Prostate gland (tissue), 2 donors: ENCODE measurements at regions not wholly inside any gene's neighbourhood (a gene's known extent, or its start where the extent isn't known, plus 50 kb on each side); places are given as distances from the start of the nearest gene placed in this dataset.

Source experiments
- POLR2A ChIP-seq: fragments of 450-650 bp; IDR thresholded peaks from one replicate; pipeline ENCODE4 v1.6.1; 2016; ENCODE audit warnings: antibody characterized with exemption, mild to moderate bottlenecking
- TF ChIP-seq, protein P1 (sequence below), 4 experiments: fragments of 200-600 bp in 2 of 4; fragments of 450-650 bp in 2 of 4; sonication (generic) in 2 of 4; IDR thresholded peaks; 1 replicate in 3 of 4; 2 replicates in 1 of 4; pipeline ENCODE4 v1.5.1; 2016 to 2019; ENCODE audit warnings: antibody characterized with exemption in 4 of 4, mild to moderate bottlenecking in 2 of 4, moderate library complexity in 2 of 4

DNA sequence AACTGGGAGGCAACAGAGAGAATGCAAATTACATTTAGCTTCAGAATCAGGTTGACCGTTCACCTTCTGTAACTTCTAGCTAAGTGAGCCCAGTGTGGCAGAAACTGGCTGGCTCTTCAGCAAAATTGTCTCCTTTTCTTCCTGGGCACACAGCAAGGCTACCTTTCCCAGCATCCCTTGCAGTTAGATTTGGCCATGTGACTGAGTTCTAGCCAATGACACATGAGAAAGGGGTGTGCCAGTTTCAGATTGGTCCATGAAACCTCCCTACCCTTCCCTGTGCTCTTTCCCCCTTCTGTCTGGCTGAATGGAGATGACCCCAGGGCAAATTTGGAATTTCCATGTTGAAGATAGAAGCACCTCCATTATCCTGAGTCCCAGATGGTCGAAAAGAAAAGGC is 72.5 kb upstream of the SMIM23 start:
- TF ChIP-seq, protein P1, sequence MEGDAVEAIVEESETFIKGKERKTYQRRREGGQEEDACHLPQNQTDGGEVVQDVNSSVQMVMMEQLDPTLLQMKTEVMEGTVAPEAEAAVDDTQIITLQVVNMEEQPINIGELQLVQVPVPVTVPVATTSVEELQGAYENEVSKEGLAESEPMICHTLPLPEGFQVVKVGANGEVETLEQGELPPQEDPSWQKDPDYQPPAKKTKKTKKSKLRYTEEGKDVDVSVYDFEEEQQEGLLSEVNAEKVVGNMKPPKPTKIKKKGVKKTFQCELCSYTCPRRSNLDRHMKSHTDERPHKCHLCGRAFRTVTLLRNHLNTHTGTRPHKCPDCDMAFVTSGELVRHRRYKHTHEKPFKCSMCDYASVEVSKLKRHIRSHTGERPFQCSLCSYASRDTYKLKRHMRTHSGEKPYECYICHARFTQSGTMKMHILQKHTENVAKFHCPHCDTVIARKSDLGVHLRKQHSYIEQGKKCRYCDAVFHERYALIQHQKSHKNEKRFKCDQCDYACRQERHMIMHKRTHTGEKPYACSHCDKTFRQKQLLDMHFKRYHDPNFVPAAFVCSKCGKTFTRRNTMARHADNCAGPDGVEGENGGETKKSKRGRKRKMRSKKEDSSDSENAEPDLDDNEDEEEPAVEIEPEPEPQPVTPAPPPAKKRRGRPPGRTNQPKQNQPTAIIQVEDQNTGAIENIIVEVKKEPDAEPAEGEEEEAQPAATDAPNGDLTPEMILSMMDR (IDR thresholded peaks at IDR 0.05), result no peak
- TF ChIP-seq POLR2A, result no peak
